DND-41 (cell line): ENCODE measurements at regions not wholly inside any gene's neighbourhood (a gene's known extent, or its start where the extent isn't known, plus 50 kb on each side); places are given as distances from the start of the nearest gene placed in this dataset.

ENCODE experiments used
- ATAC-seq: fragments of 200-7000 bp; cut with Tn5 transposase; 3 replicates; pipeline ENCODE4 v1.9.1; 2021; ENCODE audit warnings: low read depth; ENCODE audit not compliant: insufficient read depth
- DNase-seq: peaks from one replicate; pipeline ENCODE4 v3.0.0-alpha.2; 2020
- H2AFZ ChIP-seq: 2 replicates; pipeline ENCODE4 v1.6.0; 2012; ENCODE audit warnings: low read depth, low read length
- H3K27ac ChIP-seq: 2 replicates; pipeline ENCODE4 v1.5.1; 2012; ENCODE audit warnings: low read length, inconsistent platforms
- H3K27me3 ChIP-seq: fragments of 200-600 bp; sonication (generic); 2 replicates; pipeline ENCODE4 v1.6.0; 2012; ENCODE audit warnings: low read length, mild to moderate bottlenecking, inconsistent platforms; ENCODE audit not compliant: insufficient read depth, poor library complexity
- H3K36me3 ChIP-seq: 2 replicates; pipeline ENCODE4 v1.5.1; 2012; ENCODE audit warnings: low read length, inconsistent platforms; ENCODE audit not compliant: insufficient read depth
- H3K4me1 ChIP-seq: 2 replicates; pipeline ENCODE4 v1.5.1; 2012; ENCODE audit warnings: mild to moderate bottlenecking, low read length; ENCODE audit not compliant: insufficient read depth
- H3K4me2 ChIP-seq: 2 replicates; pipeline ENCODE4 v1.6.0; 2012; ENCODE audit warnings: mild to moderate bottlenecking, moderate library complexity, low read length, inconsistent platforms; ENCODE audit not compliant: insufficient read depth
- H3K4me3 ChIP-seq, 2 experiments: fragments of 200-600 bp in 1 of 2; shearing (Covaris generic) in 1 of 2; 2 replicates each; pipeline ENCODE4 v1.5.1; 2012 to 2016; ENCODE audit warnings: inconsistent platforms in 2 of 2, low read length in 2 of 2, mild to moderate bottlenecking in 2 of 2, low read depth in 1 of 2, moderate library complexity in 1 of 2
- H3K79me2 ChIP-seq: 2 replicates; pipeline ENCODE4 v1.6.0; 2012; ENCODE audit warnings: low read length, inconsistent platforms; ENCODE audit not compliant: insufficient read depth
- H3K9ac ChIP-seq: 2 replicates; pipeline ENCODE4 v1.6.0; 2012; ENCODE audit warnings: low read depth, mild to moderate bottlenecking, inconsistent platforms, low read length, moderate library complexity
- H3K9me3 ChIP-seq: 2 replicates; pipeline ENCODE4 v1.5.1; 2012; ENCODE audit warnings: low read length, moderate library complexity, mild to moderate bottlenecking, inconsistent platforms; ENCODE audit not compliant: insufficient read depth, severe bottlenecking
- H4K20me1 ChIP-seq: 2 replicates; pipeline ENCODE4 v1.6.0; 2012; ENCODE audit warnings: low read length; ENCODE audit not compliant: insufficient read depth
- CTCF ChIP-seq: IDR thresholded peaks from 2 replicates; pipeline ENCODE4 v1.5.1; 2012; ENCODE audit warnings: borderline replicate concordance, low read length, moderate library complexity, mild to moderate bottlenecking; ENCODE audit not compliant: poor library complexity, severe bottlenecking; ENCODE audit errors: extremely low read depth
- EZH2 ChIP-seq: IDR thresholded peaks from 3 replicates; pipeline ENCODE4 v1.6.1; 2012; ENCODE audit warnings: borderline replicate concordance, low read depth, mild to moderate bottlenecking, moderate library complexity, low read length, inconsistent platforms; ENCODE audit not compliant: severe bottlenecking

- H3K36me3 ChIP-seq, result no peaks in the 10 kb centered on the region
- H3K4me1 ChIP-seq, result no peaks in the 10 kb centered on the region
- no peak overlapping the region for H3K9ac ChIP-seq
- no peaks in the 10 kb centered on the region for H4K20me1 ChIP-seq
- H3K79me2 ChIP-seq, result no peaks in the 10 kb centered on the region
- peaks cover 49% of the 10 kb centered on the region for H3K9me3 ChIP-seq
- no peak overlapping the region for H3K4me2 ChIP-seq
- no peak for DNase-seq
- ATAC-seq, result no peak
- H3K27ac ChIP-seq, result no peak overlapping the region
- no peak for TF ChIP-seq CTCF
- no peak for TF ChIP-seq EZH2
- no peak overlapping the region for H2AFZ ChIP-seq
- no peak overlapping the region for H3K4me3 ChIP-seq
- H3K27me3 ChIP-seq, result no peaks in the 10 kb centered on the region
Observed at GRCh38 chr12:34311337-34311736, 289.0 kb downstream of the ALG10 start.

DNA sequence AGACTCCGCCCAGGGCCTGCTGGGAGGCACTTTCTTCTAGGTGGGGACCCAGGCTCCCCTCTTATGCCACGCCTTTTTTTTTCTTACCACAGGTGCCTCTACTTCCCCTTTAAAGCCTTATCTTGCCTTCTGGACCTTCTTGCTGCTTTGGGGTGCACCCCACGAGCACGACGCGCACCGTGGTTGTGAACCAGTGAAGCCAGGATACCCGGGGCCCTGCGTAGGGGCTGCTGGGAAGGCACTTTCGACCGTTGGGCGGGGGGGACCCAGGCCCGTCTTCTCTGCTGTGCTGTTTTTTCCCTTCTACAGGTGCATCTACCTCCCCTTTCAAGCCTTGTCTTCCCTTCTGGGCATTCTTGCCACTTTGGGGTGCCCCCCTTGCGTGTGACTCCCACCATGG is 305.4 kb downstream of the ALG10 start:
- H2AFZ ChIP-seq, result no peak overlapping the region
- no peak overlapping the region for H3K4me3 ChIP-seq
- TF ChIP-seq EZH2 (no peak), CTCF (no peak)
- H3K79me2 ChIP-seq, result no peaks in the 10 kb centered on the region
- H3K36me3 ChIP-seq, result no peaks in the 10 kb centered on the region
- ATAC-seq (no peak), DNase-seq (no peak)
- H3K27ac ChIP-seq, result no peak overlapping the region
- no peaks in the 10 kb centered on the region for H3K27me3 ChIP-seq
- no peak overlapping the region for H3K9ac ChIP-seq
- H3K4me1 ChIP-seq, result no peaks in the 10 kb centered on the region
- no peaks in the 10 kb centered on the region for H4K20me1 ChIP-seq
- H3K4me2 ChIP-seq, result no peak overlapping the region
- peaks cover 65% of the 10 kb centered on the region for H3K9me3 ChIP-seq

GRCh38 chr12:34333337-34333736 is 311.0 kb downstream of the ALG10 start:
- H3K9ac ChIP-seq, result no peak overlapping the region
- TF ChIP-seq EZH2, result no peak
- no peak for TF ChIP-seq CTCF
- no peak overlapping the region for H3K27ac ChIP-seq
- no peaks in the 10 kb centered on the region for H3K4me1 ChIP-seq
- ATAC-seq, result no peak
- H3K4me3 ChIP-seq, result no peak overlapping the region
- H3K36me3 ChIP-seq, result no peaks in the 10 kb centered on the region
- H3K4me2 ChIP-seq, result no peak overlapping the region
- DNase-seq, result no peak
- peaks cover 59% of the 10 kb centered on the region for H3K9me3 ChIP-seq
- no peaks in the 10 kb centered on the region for H3K27me3 ChIP-seq
- no peaks in the 10 kb centered on the region for H4K20me1 ChIP-seq
- H2AFZ ChIP-seq, result no peak overlapping the region
- no peaks in the 10 kb centered on the region for H3K79me2 ChIP-seq

DNA sequence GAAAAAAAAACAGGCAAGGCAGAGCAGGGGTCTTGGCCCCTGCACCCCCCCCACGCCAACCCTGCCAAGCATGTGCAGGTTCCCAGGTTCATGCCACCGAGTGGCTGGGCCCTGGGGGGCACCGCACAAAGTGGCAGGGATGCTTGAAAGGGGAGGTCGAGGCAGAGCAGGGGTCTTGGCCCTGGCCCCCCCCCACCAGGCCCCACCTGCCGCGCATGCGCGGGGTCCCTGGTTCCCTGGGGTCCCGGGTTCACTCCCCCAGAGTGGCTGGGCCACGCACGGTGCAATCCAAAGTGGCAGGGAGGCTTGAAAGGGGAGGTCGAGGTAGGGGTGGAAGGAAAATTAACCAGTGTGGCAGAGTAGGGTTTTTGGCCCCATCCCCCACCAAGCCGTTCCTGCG is 312.2 kb downstream of the ALG10 start:
- no peak overlapping the region for H3K9ac ChIP-seq
- no peak overlapping the region for H3K27ac ChIP-seq
- H3K4me3 ChIP-seq, result no peak overlapping the region
- H3K27me3 ChIP-seq, result no peaks in the 10 kb centered on the region
- no peak overlapping the region for H3K4me2 ChIP-seq
- H3K36me3 ChIP-seq, result no peaks in the 10 kb centered on the region
- H2AFZ ChIP-seq, result no peak overlapping the region
- H3K79me2 ChIP-seq, result no peaks in the 10 kb centered on the region
- ATAC-seq (no peak), DNase-seq (no peak)
- H4K20me1 ChIP-seq, result no peaks in the 10 kb centered on the region
- no peak for TF ChIP-seq CTCF
- no peak for TF ChIP-seq EZH2
- H3K9me3 ChIP-seq, result peaks cover 62% of the 10 kb centered on the region
- H3K4me1 ChIP-seq, result no peaks in the 10 kb centered on the region
